ENCODE measurements at regions not wholly inside any gene's neighbourhood (a gene's known extent, or its start where the extent isn't known, plus 50 kb on each side); places are given as distances from the start of the nearest gene placed in this dataset.

DNA sequence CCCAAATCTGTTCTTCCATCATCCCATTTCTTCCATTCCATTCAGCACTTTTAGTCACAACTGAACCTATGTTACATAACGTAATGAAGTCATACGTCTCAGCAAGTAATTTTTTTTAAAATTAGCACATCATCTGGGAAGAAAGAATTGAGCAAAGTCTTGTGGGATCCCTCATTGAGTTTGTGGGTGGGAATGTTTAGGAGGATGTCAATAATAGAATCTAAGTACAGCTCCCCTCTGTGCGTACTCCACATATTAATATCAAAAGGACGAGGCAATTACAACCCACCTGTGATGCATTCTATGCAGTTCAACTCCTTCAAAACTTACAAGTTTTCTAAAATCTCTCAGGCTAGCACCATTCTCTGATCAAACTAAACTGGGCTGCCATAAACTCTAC is 526.3 kb downstream of the AGTPBP1 start:
- no peak overlapping the region for H3K27ac ChIP-seq
- TF ChIP-seq, protein P1, sequence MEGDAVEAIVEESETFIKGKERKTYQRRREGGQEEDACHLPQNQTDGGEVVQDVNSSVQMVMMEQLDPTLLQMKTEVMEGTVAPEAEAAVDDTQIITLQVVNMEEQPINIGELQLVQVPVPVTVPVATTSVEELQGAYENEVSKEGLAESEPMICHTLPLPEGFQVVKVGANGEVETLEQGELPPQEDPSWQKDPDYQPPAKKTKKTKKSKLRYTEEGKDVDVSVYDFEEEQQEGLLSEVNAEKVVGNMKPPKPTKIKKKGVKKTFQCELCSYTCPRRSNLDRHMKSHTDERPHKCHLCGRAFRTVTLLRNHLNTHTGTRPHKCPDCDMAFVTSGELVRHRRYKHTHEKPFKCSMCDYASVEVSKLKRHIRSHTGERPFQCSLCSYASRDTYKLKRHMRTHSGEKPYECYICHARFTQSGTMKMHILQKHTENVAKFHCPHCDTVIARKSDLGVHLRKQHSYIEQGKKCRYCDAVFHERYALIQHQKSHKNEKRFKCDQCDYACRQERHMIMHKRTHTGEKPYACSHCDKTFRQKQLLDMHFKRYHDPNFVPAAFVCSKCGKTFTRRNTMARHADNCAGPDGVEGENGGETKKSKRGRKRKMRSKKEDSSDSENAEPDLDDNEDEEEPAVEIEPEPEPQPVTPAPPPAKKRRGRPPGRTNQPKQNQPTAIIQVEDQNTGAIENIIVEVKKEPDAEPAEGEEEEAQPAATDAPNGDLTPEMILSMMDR (IDR thresholded peaks at IDR 0.05): no peak
- no peak for DNase-seq (ENCODE audit: low spot score)
- no peak overlapping the region for H3K4me3 ChIP-seq

DNA sequence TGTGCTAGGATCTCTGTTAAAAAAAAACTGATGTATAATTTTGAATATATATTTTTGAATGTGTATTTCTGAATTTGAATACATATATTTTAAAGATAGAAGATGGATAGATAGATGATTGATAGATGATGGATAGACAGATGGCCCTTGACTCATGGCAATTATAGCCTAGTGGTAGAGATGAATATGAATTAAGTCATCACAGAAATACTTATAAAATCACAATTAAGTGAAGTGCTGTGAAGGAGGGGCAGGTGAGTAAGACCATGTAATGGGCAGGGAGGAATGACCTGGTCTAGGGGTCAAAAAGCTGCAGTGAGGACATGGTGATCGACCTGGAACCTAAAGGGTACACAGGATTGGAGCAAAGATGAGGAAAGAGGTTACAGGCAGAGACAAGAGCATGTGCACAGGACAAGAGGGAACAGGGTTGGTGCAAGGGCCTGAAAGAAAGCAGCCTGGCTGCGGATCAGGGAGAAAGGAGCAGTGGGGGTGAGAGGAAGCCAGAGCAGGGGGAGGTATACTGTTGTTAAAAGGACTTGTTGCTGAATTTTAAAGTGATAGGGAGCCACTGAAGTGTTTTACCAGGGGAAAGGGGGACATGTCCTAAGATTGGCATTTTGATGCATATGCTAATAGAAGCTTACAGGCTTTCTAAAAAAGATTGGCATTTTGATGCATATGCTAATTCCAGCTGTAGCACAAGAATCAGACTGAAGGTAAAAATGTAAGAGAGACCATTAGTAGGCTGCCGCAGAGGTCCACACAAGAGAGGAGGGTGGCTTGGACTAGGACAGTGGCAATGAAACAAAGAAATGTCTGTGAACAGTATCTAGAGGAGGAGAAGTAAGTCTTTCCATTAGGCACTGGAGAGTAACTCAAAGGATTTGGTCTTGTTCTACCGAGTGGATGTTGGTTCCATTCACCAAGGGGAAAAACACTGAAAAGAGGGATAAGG is 527.8 kb downstream of the AGTPBP1 start:
- TF ChIP-seq, protein P1 (IDR thresholded peaks at IDR 0.05): no peak

DNA sequence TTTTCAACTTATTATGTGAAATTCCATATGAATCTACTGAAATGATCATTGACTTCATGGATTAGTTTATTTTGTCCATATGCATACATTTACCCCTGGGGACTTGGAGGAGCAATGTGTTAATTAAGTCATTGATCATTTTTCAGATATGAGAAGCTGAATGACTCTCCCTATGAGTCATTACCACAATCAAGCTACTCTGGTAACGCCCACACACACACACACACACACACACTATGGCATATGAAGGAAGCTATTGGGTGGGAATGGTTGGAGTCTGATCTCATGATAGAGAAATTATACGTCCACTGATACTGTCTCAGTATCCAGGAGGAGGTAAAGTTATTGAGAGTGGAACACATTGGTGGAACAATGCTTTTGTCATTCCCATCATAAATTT is 528.9 kb downstream of the AGTPBP1 start:
- H3K4me3 ChIP-seq: no peak overlapping the region
- H3K27ac ChIP-seq: no peak overlapping the region
- TF ChIP-seq, protein P1 (IDR thresholded peaks at IDR 0.05): no peak
- DNase-seq (ENCODE audit: low spot score): no peak

More for the DNA sequence above, 527.8 kb downstream of the AGTPBP1 start:
- no peak for DNase-seq (ENCODE audit: low spot score)
- Histone ChIP-seq H3K27ac (no peak overlapping the region), H3K4me3 (no peak overlapping the region)

DNA sequence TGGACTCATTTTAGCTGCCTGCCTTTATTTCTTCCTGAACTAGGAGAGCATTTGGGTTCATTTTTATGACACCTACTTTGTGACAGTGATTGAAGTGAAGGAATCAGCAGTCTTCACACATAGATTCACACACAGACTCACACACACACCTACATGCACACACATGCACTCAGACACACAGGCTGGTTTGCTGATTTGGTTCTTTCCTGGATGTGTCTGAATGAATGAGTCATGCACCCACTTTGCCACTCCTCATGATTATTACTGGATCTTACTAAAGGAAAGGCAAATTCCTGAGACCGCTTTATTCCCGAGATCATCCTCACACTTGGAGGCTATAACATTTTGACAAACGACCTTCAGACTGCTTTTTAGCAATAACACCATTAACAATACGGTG is 529.5 kb downstream of the AGTPBP1 start:
- Histone ChIP-seq H3K4me3 (no peak overlapping the region), H3K27ac (no peak overlapping the region)
- TF ChIP-seq, protein P1 (IDR thresholded peaks at IDR 0.05): no peak
- no peak for DNase-seq (ENCODE audit: low spot score)

DNA sequence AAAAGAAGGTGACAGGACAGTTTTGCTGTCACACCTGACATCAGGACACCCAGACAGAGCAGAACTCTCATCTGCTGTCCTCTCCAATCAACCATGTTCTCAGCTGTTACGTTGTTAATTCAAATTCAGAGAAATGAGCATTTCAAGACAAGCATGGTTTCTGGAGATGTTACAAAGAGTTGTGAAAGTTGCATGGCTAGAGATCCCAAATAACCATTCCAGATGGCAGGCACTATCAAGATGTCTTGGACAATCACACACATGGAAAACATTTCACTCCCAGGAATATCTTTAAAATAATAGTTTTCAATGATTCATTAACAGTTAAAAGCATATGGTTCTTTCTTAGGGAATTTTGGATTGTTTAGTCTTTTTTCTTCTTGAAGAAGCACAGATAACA is 533.1 kb downstream of the AGTPBP1 start:
- Histone ChIP-seq H3K27ac (no peak overlapping the region), H3K4me3 (no peak overlapping the region)
- DNase-seq (ENCODE audit: low spot score): no peak
- TF ChIP-seq, protein P1 (IDR thresholded peaks at IDR 0.05): no peak

DNA sequence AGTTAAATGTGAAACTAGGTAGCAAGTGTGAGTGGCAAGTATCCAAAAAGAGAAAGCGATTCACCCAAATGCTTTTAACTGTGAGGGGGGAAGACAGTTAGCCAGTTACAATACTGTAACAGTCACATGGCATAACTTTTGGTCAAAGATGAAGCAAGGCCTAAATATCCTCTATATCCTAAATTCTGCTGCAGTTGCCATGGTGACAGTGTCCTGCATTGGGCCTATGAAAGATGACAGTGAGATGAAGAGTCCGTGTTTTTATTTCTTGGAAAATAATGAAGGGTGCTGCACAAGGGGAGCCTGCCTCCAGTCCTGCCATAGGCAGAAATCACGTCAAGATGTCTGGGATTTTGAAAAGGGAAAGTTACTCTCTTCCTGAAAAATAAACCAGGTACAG is 534.6 kb downstream of the NTRK2 start:
- no peak overlapping the region for H3K27ac ChIP-seq
- H3K4me3 ChIP-seq: no peak overlapping the region
- DNase-seq (ENCODE audit: low spot score): no peak
- TF ChIP-seq, protein P1 (IDR thresholded peaks at IDR 0.05): no peak

DNA sequence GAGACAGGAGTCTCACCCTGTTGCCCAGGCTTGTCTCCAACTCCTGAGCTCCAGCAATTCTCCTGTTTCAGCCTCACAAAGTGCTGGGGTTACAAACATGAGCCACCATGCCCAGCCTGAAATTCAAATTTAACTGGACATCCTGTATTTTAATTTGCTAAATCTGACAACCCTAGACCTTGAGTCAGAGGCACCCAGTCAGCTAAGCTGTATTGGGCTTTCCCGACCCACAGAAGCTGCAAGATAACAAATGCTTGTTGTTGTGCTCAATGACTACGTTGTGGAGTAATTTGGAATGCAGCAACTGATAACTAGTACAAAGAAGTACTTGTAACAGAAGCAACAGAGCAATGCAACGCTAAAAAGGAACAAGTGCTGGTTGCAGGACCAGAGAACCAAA is 533.1 kb downstream of the NTRK2 start:
- DNase-seq (ENCODE audit: low spot score): no peak
- Histone ChIP-seq H3K4me3 (no peak overlapping the region), H3K27ac (no peak overlapping the region)
- TF ChIP-seq, protein P1 (IDR thresholded peaks at IDR 0.05): no peak
